Activated CD4-positive, alpha-beta T cell treated with anti-CD3 and anti-CD28 coated beads, Interleukin-10, Interleukin-2, amounts not matched to agents 100 ng/mL and 50 ng/mL, durations not matched to agents 16 hours and 8 hours (primary cell): ENCODE measurements at regions not wholly inside any gene's neighbourhood (a gene's known extent, or its start where the extent isn't known, plus 50 kb on each side); places are given as distances from the start of the nearest gene placed in this dataset.
"Not testable (repeated sequence)": the region's sequence is repeated elsewhere in the genome, so short reads cannot be mapped to it uniquely, and the experiment has no call there.

ENCODE experiments used
- DNase-seq: peaks from one replicate; pipeline ENCODE4 v3.0.0-alpha.2; 2020

DNA sequence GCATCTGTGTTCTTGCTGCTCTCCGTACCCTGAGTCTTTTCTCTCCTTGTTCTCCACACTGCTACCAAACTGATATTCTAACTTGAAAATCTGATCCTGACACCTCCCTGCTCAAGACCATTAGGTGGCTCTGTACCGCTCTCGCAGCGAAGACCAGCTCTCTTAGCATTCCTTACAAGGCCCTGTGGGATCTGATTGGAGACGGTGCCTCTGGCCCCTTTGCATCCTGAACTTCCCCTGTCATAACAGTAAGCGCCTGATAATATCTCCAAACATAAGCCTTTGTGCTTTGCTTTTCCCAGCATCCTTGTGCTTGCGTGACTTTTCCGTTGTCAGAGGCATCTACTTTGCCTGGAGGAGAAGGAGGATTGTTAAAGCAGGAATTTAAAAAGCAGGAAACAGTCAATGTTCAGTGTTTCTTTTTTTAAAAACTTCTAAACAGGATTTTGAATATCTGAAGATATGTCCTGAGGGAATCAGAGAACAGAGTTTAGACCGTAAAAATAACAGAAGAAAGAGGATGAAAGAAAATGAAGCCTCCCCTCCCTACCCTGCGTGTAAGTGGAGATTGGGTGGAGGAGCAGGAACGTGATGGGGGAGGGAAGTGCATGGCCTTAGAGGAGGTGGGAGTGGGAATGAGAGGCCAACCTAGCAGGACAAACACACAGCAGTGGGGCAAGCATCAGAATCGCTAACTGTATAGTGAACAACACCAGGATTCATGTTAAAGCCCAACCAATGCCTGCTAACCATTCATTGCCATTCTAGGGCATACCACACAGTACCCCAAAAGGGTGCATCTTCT is 89.2 kb upstream of the STMND1 start:
- DNase-seq, result no peak

GRCh38 chr6:17011985-17012384 is 89.9 kb upstream of the STMND1 start:
- no peak for DNase-seq

DNA sequence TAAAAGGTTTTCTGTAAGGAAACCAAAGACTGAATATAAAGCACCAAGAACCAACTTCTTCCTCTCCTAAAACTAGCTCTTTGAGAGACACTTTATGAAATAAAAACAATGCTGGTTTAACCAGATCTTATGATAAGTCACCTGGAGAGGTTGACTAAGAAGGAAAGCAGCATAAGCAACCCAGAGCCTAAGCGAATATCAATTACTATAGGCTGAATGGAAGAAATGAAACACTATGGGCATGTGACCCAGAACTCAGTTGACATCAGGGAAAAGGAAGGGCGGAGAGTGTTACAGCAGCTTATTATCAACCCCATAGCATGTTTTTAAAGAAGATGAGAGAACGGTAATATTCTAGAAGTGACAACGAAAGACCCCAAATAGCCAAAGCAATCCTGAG is 94.1 kb upstream of the STMND1 start:
- DNase-seq, result peak; percentile 45

- DNase-seq, result no peak
Measured at GRCh38 chr6:17006543-17006942, 95.3 kb upstream of the STMND1 start.

DNA sequence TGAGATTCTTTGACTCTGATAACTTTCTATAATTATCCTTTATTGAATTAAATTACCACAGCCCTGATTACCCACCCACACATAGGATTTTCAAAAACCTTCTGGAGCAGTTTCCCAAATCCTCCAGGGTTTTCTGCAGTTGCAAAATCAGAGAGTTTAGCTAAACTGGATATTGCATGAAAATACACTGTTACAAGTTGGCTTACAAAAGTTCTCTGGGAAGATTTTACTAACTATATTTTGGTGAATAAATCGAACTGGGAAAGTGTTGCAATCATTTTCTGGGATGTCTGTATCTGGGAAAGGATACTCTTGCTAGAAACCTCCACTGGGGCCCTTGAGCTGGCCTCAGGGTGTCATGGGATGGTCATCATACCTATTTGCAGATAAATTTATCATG is 97.6 kb upstream of the STMND1 start:
- no peak for DNase-seq

DNA sequence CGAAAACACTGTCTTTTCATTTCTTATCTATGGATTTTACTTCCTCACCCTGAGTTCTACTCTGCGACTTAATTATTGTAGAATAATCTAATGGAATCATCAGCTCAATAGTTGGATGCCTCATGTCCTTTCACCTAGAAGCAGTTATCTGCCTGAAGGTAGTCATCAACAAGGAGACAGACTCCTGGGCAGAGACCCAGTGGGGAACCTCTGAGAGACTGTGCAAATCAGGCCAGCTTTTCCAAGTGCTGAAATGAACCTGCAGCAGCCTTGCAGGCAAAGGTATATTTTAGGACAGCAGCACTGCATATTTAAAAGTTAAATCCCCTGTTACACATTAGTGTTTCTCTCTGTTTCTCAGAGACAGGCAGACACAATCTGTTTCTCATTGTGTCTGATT is 99.7 kb upstream of the STMND1 start:
- no peak for DNase-seq

GRCh38 chr6:17001188-17001587 is 100.7 kb upstream of the STMND1 start:
- DNase-seq, result no peak

DNA sequence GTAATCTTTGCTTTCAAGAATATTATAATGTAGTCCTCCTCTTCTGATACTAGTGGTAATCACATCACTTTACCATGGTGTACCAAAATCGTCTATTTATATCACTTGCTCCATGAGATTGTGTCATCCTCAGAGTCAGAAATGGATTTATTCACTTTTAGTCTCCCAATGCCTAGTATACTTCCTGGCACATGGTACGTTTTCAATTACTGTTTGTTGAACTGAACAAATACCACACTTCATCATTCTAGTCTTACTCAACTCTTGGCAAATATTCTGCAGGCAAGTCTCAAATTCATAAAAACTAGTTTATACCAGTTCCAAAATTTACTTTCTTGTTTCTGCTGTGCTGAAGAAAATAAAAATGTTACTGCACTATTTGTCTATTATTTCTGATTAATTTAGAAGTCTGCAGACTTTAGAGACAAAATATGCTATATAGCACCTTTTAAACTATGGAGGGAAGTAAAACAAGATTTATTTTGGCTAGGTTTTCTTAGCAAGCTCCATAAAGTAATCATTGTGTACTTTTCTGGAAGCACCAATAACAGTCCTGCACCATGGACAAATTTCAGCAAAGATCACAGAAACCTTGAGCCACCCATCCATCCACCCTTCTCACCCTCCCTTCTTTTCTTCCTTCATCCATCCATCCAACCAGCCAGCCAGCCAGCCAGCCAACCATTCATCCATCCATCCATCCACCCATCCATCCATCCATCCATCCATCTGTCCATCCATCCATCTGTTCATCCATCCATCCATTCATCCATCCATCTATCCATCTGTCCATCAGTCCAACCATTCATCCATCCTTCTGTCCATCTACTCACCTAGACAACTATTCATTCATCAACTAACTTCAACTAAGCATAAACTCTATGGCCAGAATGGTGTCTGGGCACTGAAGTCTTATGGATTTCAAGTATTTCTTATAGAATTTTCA is 102.1 kb upstream of the STMND1 start:
- DNase-seq, result no peak

- no peak for DNase-seq
Measured at GRCh38 chr6:16998461-16998860, 103.4 kb upstream of the STMND1 start.

DNA sequence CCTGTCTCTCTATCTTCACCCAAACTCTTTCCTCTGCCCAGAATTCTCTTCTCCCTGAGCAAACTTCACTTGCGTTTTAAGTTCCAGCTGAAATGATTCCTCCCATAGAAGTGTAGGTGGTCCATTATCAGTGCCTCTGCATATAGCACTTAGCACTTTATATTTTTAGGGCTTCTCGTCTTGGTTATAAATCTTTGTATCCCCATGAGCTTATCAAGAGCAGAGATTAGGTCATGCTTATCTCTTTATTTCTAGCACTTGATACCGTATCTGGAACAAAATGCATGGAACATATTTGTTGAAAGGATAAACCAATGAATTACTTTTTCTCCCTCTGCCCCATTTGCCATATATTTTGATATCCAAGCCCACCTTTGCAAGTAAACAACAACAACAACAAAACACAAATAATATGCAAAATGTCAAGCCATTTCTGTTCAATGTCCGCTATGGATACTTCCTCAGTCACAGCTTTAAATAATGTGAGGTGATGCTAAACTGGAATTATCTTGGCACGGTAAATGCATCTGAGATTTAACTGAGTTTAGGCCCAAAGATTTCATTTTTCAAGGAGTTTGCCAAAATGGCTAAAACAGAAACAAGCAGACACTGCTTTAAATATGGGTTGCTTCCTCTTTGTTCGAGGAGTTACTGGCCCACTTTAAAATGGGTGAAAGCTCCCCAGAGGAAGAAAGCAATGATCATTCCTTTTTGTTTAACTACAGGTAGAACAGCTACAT is 106.2 kb upstream of the STMND1 start:
- DNase-seq, result no peak

- no peak for DNase-seq
Measured at GRCh38 chr6:16993396-16993795, 108.5 kb upstream of the STMND1 start.

DNA sequence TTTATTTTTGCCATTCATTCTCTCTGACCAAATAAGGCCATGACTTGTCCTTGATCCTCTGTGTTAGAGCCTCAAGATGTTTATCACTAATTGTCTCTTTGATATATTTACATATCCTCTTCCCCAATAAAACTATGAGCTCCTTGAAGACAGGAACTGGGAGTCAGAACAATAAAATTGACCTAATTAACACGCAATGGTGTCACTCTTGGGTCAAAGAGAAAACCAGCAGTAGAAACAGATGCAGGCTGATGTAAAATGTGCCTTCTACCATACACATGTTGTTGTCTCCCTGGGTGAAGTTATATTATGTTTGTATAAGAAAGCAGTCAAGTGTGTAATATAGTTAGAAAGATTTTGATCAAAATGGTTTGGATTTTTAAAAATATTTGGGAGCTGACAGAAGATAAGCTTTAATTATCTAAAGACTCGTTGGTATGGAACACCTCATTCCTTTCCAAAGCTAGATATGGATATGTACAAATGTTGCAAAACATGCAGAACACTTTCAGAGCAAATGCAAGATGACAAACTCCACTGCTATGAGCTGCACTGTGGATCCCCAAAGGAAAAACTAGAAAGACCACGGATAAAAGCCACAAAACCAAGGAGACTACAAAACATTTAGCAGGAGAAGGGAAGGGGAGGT is 109.7 kb upstream of the STMND1 start:
- DNase-seq, result no peak

- not testable (repeated sequence) for DNase-seq
Measured at GRCh38 chr6:16989976-16990375, 111.9 kb upstream of the STMND1 start.

DNA sequence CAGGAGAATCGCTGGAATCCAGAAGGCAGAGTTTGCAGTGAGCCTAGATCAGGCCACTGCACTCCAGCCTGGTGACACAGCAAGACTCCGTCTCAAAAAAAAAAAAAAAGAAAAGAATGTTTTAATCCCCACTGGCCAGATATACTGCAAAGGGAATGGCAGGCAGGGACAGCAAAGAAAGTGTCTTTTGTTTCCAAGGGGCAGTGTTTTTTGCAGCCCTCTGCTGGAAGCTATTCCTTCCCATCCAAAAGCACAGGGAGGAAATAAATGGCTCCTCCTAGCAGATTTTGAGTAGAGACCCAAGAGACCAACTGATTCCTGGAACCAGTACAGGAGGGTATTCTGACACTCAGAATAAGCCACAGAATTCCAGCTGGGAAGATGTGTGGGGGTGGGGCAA is 112.5 kb upstream of the STMND1 start:
- no peak for DNase-seq

- DNase-seq, result no peak
Measured at GRCh38 chr6:16987996-16988395, 113.9 kb upstream of the STMND1 start.

- DNase-seq, result no peak
Measured at GRCh38 chr6:16985513-16986284, 116.2 kb upstream of the STMND1 start.

- DNase-seq, result no peak
Measured at GRCh38 chr6:16982807-16983206, 119.0 kb upstream of the STMND1 start.

DNA sequence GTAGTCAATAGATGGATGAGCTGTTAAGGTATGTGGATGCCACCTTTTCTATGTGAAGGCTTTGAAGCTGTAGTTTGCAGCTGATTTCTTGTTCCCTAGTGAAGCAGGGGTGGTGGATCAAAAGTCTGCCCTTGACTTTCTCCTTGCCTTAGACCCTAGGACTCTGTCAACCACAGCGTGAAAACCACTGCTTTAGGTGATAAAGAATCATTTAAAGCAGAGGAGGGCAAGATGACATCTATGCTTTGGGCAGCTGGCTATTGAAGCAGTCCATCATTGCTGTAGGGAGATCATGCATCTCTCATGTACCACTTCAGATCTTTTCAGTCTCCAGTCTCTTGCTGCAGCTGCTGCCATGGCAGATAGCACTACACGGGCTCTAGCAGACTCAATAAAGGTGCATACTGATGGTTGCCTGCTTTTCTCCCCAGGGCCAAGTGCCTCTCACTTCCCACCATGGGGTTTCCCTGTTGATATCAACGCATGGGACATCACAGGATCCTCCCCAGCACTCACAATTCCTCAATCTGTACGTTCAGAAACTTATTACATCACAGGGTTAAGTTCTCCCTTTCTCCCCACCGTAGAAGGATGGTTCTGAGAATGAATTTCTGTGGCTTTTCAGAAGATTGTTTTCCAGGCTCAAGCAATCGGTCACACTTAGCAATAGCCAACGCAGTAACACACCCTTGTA is 122.0 kb upstream of the STMND1 start:
- no peak for DNase-seq

DNA sequence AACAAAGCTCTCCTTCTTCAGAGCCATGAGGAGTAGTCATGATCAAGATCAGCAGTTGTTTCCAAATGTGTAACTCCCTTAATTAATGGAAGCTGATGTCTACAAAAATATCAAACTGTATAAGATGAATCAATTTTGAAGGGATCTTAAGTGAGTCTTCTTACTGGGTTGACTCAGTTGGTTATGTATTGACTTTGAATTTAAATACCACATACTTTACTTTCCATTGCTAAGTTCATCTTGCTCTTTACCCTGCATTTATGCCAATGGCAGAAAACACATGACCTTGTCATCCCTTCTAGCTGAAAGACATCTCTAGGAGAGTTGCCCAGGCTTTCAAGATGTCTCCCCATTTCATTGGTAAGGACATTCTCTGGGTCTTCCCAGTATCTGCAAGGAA is 123.2 kb upstream of the STMND1 start:
- no peak for DNase-seq

DNA sequence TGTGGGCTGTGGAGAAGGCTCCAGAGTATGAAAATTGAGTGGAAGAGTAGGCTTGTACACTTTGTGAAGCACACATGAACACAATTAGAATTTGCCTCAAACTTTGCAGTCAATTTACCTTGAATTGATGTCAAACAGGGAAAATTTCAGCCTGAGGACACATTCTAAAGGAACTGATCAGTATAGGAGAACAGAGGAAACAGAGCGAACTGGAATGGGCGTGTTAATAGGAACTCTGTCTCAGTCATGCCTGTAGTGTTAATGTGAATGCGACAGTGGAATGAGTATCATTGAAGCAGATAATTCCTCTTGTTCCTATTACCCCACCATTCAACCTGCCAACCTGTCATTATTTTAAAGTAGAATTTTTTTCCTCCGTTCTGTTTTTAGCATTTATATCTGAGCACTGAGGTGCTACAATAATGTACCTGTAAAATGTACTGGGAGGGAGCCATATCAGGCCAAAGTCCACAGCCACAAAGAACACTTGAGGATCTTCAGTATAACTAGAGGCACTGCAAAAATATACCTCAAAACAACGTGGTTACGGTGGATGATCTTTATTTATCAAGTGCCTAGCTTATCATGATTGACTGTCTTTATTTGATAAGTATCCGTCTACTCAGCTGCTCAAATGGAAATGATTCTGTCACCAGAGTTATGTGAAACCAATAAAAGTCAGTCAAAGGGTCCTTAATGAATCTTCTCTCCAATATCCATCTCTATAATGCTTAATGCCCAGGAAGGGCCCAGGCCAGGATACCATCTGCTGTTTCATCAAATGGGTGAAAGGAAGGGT is 125.3 kb upstream of the STMND1 start:
- no peak for DNase-seq
